Kidney glomerular epithelial cell (primary cell): ENCODE measurements at regions not wholly inside any gene's neighbourhood (a gene's known extent, or its start where the extent isn't known, plus 50 kb on each side); places are given as distances from the start of the nearest gene placed in this dataset.
A peak's percentile ranks its signal among the peaks of the same experiment; 100 is the strongest.
"Not testable (repeated sequence)": the region's sequence is repeated elsewhere in the genome, so short reads cannot be mapped to it uniquely, and the experiment has no call there.

Experiments used
- DNase-seq: peaks from one replicate; lab custom pipeline; 2025; lab: John Stamatoyannopoulos, UW

DNA sequence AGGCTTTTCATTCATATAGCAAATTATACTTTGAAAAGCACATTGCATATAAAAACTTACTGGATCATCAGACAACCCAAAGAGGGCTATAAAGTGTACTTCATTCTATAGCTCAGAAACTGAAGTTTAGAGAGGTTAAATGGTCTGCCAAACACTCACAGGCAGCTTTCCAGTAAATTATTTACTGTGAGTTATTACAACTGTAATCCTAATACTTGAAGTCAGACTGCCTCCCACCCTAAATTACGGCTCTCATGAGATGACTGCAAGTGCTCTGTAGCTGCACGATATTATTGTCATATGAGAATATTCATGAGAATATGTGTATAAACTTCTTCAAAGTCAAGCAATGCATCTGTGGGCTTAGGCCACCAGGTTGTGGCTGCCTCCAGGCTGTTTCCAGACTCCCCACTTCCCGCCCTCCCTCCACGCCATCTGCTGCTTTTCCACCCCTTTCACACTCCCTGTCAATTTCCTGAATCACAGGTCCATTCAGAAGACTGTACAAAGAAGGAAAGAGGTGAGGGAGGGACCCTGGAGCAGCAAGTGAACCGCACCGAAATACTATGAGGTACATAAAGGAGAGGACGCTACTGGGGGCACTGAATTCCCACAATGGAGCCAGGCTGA lies 111.1 kb upstream of the SPOPL start:
- no peak for DNase-seq

DNA sequence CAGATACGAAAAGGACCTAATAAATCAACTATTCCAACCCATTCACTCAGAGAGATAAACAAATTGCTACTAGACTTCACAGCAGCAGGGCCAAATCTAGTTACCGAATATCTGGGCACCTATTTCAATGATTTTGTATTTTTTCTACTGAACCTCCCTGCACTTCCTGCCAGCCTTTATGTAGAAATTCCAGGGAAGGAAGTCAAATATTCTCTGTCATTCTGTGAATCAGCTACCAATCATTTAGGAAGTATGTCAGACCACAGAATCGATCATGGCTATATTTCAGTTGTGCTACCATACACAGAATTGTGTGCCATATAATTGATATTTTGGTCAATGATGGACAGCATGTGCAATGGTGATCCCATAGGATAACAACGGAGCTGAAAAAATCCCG lies 109.6 kb upstream of the SPOPL start:
- DNase-seq: peak; percentile 4

DNA sequence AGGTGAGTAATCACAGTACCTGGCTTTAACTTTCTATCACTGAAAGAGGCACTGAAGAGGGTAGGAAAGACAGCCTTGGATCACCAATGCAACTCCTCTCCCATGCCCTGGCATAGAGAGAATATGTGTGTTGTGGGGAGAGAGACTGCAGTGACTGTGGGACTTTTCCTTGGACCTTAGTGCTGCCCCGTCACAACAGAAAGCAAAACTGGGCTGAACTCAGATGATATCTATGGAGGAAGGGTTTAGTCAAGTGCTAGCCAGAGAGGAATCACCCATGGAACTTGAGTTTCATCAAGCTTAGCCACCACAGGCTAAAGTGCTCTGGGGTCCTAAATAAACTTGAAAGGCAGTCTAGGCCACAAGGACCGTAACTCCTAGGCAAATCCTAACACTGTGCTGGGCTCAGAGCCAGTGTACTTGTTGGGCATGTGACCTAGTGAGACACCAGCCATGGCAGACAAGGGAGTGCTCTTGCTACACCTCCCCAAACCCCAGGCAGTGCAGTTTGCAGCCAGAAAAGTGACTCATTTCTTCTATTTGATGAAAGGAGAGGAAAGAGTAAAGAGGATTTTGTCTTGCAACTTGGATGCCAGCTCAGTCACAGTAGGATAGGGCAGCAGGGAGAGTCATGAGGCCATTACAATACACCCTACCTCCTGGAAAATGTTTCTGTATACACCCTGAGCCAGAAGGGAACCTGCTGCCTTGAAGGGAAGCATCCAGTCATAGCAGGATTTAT lies 105.8 kb upstream of the SPOPL start:
- no peak for DNase-seq

DNA sequence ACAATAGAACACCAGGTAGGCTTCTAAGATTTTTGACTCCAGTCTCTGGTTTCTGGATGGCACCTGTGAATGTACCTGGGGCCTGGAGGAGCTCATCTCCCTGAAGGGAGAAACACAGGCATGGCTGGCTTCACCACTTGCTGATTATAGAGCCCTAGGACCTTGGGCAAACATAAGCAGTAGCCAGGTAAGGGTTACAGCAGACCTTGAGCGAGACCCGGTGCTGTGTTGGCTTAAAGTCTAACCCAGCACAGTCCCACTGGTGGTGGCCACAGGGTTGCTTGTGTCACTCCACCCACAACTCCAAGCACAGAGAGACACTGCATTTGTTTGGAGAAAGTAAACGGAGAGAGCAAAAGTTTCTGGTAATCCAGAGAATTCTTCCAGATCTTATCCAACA lies 104.7 kb upstream of the SPOPL start:
- no peak for DNase-seq

DNA sequence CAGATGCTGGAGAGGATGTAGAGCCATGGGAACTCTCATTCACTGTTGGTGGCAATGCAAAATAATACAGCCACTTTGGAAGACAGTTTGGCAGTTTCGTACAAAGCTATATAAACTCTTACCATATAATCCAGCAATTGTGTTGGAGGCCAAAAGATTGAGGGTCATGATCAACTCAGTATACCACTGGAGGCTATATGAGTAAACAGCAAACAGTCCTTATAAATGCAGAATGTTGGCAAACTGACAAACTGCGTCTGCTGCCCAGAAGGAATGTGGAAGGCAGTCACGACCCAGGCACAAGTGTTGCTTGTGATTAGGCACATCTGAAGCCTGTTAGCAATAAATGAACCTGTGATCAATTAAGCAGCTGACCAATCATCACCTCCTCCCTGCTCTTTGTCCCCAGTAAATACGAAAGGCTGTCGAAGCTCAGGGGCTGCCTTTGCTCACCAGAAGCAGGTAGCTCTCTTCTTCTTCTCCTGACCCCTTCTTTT lies 98.1 kb upstream of the SPOPL start:
- no peak for DNase-seq

DNA sequence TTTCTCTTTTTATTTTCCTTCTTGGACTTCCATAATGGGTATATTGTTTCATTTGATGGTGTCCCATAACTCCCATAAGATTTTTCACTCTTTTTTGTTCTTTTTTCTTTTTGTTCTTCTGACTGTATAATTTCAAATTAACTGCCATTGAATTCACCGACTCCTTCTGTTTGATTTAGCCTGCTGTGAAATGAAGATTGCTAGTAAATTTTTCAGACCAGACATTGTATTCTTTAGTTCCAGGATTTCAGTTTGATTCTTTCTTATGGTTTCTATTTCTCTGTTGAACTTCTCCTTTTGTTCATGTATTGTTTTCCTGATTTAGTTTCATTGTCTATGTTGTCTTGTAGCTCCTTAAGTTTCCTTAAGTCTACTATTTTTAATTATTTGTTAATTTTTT lies 87.6 kb upstream of the SPOPL start:
- DNase-seq: no peak

DNA sequence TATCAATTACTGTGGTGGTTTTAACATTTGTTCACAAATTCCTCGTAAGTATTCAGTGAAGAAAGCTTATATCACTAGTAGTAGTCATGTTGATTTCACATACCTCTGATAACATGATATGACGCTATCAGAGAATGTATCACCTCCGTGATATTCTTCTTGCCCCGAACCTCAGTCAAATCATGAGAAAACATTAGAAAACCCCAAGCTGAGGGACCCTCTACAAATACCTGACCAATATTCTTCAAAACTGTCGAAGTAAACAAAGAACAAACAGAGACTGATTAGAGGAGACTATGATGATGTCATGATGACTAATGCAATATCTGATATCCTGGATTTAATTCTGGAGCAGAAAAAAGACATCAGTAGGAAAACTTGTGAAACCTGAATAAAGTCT lies 85.6 kb upstream of the SPOPL start:
- DNase-seq: no peak

DNA sequence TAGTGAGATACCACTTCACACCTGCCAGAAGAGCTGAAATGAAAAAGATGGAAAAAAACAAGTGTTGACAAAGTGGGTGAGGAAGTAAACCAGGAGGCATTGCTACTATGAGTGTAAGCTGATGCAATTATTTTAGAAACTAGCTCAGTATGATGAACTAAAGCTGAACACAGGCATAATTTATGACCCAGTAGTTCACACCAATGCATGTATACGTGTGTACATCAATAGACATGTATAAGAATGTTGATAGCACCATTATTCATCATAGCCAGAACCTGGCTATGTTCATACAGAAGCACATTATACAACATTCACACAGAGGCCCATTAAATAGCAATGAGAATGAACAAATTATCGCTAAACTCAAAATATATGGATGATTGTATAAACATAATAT lies 83.1 kb upstream of the SPOPL start:
- no peak for DNase-seq

DNA sequence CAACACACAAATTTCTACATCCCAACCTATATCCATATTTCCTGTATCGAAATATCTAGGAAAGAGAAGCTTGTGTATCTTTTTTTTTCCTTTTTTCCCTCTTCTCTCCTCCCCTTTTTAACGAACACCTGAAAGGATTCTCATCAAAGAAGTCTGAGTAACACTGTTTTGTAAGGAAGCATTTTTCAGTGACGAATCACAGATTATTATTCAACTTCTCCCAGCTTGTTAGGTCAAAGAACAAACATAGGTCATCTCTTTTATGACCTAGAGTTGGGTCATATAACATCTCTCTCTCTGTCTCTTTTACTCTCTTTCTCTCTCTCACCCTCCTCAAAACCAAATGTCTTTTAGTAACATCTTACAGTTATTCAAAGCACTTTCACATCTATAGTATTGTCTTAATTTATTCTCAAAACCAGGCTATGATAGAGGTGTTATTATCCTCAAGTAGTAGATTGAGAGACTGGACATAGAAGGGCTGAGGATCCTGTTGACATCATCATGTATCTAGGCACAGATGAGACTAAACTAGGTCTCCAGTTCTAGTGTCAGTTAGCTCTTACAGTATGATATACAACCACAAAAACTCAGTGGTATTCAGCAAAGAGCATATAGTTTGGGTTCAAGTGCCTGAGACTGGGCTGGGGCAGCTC lies 80.1 kb upstream of the SPOPL start:
- DNase-seq: peak; percentile 32

DNA sequence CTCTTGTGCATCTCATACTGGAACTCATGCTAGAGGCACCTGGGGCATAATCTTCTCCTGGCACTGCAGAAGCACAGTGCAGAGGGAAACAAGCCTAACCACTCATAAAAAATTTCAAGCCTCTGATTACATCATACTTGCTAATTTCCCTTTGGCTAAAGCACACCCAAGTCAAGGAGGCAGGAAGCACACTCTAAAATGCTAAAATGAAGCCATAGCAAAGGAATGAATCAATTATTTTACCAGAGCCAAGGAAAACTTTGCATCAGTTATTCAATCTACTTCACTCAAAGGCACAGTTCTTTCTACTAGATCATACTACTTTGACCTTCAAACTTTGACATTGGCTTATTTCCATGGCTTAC lies 79.6 kb upstream of the SPOPL start:
- peak; percentile 74 for DNase-seq

DNA sequence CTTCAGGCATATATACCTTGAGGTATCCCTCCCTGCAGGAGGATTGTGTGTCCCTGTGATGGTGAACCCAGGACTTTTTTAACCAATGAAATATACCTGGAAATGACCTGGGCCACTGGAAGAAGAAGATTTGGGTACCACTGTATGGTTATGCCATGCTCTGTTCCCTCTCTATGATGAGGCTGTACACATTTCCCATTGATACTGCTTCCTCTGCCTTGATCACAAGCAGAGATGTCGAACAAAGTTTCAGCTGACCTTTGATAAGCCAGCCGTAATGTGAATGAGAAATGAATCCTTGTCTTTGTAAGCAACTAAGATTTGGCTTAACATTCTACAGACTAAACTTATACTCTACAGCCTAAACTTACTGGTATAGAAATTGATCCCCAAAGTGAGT lies 78.4 kb upstream of the SPOPL start:
- no peak for DNase-seq

DNA sequence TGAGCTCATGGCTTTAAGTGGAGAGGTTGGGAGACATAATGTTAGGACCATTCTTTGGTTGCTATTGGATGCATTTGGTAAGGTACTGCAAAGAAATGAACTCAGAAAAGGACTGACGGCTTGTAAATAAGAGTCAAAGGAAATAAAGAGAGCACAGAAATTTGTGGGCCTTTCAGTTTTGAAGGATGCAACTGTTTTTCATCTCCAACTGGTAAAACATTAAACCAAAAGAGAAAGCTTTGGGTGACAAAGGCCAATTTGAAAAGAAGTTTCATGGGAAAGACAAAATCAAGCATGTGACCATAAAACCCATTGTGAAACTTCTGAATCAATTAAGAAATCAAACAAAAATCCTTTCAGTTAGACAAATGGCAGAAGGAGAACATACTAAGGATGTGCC lies 77.8 kb upstream of the SPOPL start:
- DNase-seq: no peak

DNA sequence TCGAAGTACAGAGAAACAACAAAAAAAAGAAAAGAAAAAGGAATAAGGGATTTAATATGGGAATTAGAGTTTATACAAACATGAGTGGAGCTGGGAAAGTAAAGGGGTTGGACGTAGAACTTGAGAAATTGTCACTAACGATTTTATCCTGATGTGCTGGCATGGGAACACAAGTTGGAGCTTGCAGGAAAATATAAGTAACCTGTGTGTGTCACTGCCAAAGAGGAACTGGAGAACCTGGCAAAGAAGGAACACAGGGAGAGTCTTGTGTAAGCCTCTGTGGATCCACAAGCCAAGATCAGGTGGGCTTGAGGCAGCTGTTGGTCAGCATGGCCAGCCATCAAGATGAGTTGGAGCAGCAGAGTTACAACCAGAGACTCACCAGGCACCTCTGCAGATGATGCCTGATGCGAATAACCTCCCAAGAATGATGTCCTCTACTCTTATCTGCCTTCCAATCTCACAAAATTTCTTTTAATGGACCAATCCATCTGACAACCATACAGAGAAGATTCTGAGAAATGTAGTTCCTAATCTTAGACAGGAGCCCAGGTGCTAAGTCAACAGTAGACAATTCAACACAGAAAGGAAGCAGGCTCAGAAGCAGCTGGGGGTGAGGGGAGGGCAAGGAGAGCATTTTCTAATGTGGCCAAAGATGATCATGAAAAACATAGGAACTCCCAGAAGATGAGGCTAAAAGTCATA lies 77.0 kb upstream of the SPOPL start:
- no peak for DNase-seq

DNA sequence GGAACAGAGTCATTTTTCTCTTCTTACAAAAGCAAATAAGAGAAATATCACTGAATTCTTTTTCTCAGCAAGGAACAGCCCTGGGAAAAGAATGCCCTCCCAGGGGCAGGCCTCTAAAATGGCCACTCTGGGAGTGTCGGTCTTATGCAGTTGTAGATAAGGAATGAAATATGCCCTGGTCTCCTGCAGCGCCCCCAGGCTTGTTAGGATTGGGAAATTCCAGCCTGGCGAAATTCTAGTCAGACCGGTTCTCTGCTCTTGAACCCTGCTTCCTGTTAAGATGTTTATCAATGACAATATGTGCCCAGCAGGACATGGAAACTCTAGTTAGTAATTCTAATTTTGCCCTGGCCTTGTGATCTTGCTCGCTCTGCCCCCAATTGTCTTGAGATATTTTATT lies 75.5 kb upstream of the SPOPL start:
- DNase-seq: not testable (repeated sequence)

DNA sequence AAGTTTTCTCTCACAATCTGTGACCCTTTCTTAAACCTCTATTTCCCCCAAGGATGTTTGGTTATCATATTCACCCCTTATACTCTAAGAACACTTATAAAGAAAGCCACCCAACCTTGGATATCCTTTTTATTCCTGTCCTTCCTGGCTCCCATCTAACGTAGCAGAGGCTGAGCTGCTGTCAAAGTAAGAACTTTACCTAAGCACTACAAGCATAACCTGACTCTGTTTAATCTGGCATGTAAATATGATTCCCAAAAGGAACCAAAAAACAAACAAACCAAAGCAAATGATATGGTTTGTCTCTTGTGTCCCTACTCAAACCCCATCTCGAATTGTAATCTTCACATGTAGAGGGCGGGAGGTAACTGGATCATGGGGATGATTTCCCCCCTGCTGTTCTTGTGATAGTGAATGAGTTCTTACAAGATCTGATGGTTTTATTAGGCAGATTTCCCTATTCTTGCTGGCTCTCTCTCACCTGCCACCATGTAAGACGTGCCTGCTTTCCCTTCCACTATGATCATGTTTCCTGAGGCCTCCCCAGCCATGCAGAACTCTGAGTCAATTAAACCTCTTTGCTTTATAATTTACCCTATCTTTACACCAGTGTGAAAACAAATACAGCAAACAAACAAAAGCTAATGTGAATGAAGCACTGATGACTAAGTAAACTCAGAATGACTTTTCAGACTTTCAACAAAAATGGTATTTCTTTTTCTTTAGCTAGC lies 72.7 kb upstream of the SPOPL start:
- no peak for DNase-seq

DNA sequence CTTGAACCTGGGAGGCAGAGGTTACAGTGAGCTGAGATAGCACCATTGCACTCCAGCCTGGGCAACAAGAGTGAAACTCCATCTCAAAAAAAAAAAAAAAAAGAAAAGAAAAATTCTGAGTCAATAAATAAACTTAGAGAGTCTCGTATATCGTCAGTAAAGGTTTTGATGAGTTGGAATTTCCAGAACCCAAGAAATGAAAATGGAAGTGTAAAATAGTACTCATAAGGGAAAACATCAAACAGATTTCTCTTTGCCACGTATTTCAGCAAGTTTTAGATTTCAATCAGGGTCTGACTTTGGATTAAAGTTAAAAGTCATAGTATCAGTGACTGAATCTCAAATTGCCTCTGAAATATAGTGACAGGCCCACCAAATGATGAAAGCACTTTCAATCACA lies 71.4 kb upstream of the SPOPL start:
- no peak for DNase-seq

DNA sequence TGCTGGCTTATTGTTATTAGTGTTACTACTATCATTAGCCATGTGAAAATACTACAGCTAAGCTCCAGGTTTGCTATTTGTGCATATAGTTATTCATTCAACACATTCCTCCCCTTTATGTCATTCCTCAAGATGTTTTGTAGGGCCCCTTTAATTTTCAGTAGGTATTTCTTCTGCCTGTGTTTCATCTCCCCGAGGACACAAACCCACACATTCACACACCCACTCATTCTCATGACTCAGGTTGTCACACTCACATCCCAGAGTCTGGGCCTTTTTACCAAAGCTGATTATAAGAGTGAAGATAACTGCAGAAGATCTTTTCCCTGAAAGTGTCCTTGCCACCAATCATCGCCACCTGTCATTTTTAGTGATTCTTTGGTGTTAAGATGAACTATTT lies 68.6 kb upstream of the SPOPL start:
- DNase-seq: peak; percentile 51

DNA sequence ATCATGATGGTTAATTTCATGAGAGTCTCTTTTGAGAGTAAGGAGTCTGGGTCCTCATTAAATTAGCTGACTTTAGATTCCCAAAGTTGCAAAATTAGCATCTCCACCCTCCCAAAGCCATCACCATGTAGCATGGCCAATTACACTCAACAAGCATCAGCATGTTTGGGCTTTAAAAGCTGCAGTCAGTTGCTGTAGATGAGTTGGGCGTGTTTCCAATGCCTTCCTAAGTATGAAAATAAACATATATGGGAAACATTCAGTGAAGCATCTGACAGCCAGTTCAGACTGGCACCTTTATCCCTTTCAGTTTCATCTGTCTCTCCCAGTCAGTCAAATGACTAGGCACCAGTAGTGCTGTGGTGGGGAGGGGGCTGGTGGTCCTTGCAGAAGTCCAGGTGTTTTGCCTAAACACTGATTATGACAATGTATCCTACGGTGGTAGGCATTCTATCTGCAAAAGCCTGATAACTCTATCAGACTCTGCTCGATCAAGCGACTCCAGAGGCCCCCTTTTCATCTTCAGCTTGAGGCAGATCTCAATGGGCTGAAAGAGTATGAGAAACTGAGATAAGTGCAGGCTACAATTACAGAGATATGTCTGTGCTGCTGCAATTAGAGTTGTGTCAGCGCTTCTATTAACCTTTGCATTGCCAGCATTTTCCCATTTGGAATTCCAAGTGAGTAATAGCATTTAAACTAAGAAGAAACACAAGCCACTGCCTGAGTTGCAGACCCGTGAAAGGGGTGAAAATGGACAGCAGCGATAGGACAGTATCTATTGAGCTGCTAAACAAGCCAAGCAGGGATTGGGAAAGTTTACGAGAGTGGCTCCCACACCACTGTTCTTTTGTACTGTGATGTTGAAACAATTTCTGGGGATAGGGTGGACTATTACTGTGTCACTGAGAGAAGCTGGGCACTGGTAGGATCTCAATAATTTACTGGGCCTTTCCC lies 67.3 kb upstream of the SPOPL start:
- DNase-seq: no peak

DNA sequence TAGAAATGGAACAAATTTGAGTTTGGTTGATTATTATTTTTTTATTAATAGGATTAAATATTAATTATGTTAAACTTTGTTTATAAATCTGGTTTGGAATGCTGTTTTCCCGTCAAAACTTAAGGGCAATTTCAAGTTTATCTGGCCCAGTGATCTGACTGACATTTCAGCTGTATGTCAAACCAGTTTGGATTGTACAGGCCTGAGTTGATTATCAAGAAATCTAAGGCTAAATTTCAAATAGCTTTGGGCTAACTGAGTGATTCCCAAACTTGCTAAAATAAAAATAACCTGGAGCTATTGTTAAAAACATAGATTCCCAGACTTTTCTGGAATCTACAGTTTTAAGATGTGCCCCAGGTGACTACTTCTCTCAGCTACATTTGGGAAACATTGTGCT lies 65.9 kb upstream of the SPOPL start:
- no peak for DNase-seq

DNA sequence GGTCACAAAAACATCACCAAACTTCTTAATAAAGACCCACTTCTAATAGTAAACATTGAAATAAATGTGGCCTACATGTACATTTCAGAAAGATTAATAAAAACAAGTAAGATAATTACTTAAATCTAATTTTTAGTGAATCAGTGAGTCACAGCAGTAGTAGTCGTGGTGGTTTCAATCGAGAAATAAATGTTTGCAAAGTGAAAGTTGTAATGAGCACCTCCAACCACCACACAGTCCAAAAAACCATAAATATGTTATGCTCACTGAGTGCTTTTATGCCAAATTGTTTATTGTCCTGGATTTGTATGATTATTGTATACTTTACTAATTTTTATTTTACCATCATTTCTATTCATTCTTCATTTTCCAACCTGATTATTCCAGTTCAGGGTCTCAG lies 61.8 kb upstream of the SPOPL start:
- DNase-seq: no peak

DNA sequence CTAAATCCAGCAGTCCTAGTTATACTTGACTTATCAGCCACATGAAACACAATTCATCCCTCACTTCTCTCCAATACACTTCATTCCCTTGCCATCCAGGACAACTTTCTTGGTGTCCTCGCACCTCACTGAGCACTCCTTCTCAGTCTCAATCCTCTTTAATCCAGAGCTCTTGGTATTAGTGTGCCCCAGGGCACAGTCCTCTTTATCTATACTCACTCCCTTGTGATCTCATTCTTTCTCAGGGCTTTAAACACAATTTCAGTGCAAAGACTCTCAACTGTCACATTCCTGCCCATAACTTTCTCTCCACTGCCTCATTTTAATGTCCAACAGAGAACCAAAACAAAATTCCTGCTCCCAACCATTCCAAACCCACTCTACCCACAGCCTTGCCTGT lies 60.8 kb upstream of the SPOPL start:
- DNase-seq: no peak
